Psoas muscle (tissue), 7 donors: ENCODE measurements at regions not wholly inside any gene's neighbourhood (a gene's known extent, or its start where the extent isn't known, plus 50 kb on each side); places are given as distances from the start of the nearest gene placed in this dataset.

ENCODE experiments used
- ATAC-seq, 4 donors: fragments of 200-7000 bp; cut with Tn5 transposase; one replicate each; pipeline ENCODE4 v1.9.1; 2020; ENCODE audit warnings: moderate library complexity in 3 of 4, mild to moderate bottlenecking in 2 of 4
- DNase-seq, 2 donors: peaks; one replicate each; pipeline ENCODE4 v3.0.0-alpha.2; 2020
- H3K27ac ChIP-seq: fragments of 200-600 bp; one replicate; pipeline ENCODE4 v1.8.0; 2022
- H3K27me3 ChIP-seq, 3 donors: fragments of 200-600 bp in 1 of 3; one replicate each; pipeline versions ENCODE4 v1.6.1 to v1.8.0; 2013 to 2022; ENCODE audit warnings: low read length in 2 of 3, mild to moderate bottlenecking in 2 of 3, moderate library complexity in 1 of 3; ENCODE audit not compliant: insufficient read depth in 3 of 3
- H3K36me3 ChIP-seq, 2 donors: fragments of 200-600 bp in 1 of 2; one replicate each; pipeline versions ENCODE4 v1.6.1 to v1.8.0; 2013 to 2022; ENCODE audit warnings: low read depth in 1 of 2, mild to moderate bottlenecking in 1 of 2, moderate library complexity in 1 of 2; ENCODE audit not compliant: insufficient read depth in 1 of 2
- H3K4me1 ChIP-seq: fragments of 200-600 bp; one replicate; pipeline ENCODE4 v1.8.0; 2022
- H3K4me3 ChIP-seq: fragments of 200-600 bp; one replicate; pipeline ENCODE4 v1.8.0; 2022; ENCODE audit warnings: mild to moderate bottlenecking
- H3K9me3 ChIP-seq: fragments of 200-600 bp; one replicate; pipeline ENCODE4 v1.8.0; 2022
- WGBS, 3 donors: extraction: QIAGEN DNeasy Blood & Tissue Kit; methylation state at CpG; one replicate each; pipeline versions ENCODE4 v1.1.6 to v1.1.7; 2013; 5-methylcytosine and 5-hydroxymethylcytosine counted together
- intact Hi-C, 2 donors: fragments of 100-400 bp; cut with DNase I; formaldehyde crosslinking; loops; one replicate each; pipeline versions ENCODE4 v1.11.0 to v1.14.2; 2022
- TF ChIP-seq, protein P1 (sequence below): fragments of 200-600 bp; IDR thresholded peaks from one replicate; pipeline ENCODE4 v1.8.0; 2022; ENCODE audit warnings: antibody characterized with exemption
- donor health status: healthy with polysubstance abuse.
- donor health status: DM: no; HTN: no; CAD: no; lungs with moderate emphysema.
- donor health status: Bipolar disorder and iron deficiency.
- donor health status: healthy.
- donor health status: DM: yes; HTN: yes; CAD: no.
- donor health status: DM: no; HTN: no; CAD: no.
- donor health status: DM: yes; HTN: yes; CAD: no.

DNA sequence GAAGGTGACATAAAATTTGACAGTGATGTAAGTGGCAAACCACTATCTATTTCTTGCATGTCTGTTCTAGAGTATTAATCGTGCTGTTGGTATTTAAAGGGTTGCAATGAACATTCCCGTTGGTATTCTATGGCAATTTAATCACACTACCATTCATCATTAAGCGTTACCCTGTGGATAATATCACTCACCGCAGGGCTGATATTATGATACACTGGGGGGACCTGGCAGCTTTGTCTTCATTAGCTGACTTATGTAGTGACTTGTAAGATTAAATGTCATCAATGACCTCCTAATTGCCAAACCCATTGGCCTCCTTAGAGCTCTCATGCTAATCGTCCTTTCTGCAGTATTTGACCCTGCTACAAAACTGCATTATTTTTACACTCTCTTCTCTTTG, 624.5 kb upstream of the VSTM2A start:
- DNase-seq (no peak), ATAC-seq (no peak)
- Histone ChIP-seq H3K36me3 (no peaks in the 10 kb centered on the region), H3K27ac (no peak overlapping the region), H3K9me3 (no peaks in the 10 kb centered on the region), H3K27me3 (no peaks in the 10 kb centered on the region), H3K4me3 (no peak overlapping the region), H3K4me1 (no peaks in the 10 kb centered on the region)
- intact Hi-C loops, result no loop called here
- TF ChIP-seq, protein P1, sequence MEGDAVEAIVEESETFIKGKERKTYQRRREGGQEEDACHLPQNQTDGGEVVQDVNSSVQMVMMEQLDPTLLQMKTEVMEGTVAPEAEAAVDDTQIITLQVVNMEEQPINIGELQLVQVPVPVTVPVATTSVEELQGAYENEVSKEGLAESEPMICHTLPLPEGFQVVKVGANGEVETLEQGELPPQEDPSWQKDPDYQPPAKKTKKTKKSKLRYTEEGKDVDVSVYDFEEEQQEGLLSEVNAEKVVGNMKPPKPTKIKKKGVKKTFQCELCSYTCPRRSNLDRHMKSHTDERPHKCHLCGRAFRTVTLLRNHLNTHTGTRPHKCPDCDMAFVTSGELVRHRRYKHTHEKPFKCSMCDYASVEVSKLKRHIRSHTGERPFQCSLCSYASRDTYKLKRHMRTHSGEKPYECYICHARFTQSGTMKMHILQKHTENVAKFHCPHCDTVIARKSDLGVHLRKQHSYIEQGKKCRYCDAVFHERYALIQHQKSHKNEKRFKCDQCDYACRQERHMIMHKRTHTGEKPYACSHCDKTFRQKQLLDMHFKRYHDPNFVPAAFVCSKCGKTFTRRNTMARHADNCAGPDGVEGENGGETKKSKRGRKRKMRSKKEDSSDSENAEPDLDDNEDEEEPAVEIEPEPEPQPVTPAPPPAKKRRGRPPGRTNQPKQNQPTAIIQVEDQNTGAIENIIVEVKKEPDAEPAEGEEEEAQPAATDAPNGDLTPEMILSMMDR, result no peak
- 72 to 73% (median 73%) methylated on average over 5 of the region's 5 CpGs for WGBS, 3 donors

DNA sequence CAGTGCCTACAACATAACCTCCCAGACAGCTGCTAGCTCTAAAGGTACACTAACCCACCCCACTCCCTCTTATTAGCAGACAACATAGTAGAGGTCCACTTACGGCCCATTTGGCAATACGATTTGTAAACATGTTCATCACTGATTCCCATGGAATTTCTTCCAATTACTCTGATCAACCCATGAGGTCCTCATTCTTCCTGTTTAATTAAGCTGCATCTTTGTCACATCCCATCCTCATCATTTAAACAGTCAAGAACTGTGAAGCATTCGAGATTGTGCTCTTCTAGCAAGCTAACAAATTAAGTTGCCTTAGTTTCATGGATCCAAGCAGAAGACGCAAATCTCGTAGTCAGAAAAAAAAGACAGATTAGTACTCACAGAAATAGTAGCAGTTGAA, 622.2 kb upstream of the VSTM2A start:
- H3K9me3 ChIP-seq, result no peaks in the 10 kb centered on the region
- intact Hi-C loops, result no loop called here
- WGBS, 3 donors, result 27 to 58% (median 33%) methylated on average over 5 of the region's 5 CpGs
- DNase-seq (no peak), ATAC-seq (no peak)
- no peaks in the 10 kb centered on the region for H3K4me1 ChIP-seq
- TF ChIP-seq, protein P1, result no peak
- H3K27me3 ChIP-seq, result no peaks in the 10 kb centered on the region
- no peak overlapping the region for H3K4me3 ChIP-seq
- no peak overlapping the region for H3K27ac ChIP-seq
- no peaks in the 10 kb centered on the region for H3K36me3 ChIP-seq

DNA sequence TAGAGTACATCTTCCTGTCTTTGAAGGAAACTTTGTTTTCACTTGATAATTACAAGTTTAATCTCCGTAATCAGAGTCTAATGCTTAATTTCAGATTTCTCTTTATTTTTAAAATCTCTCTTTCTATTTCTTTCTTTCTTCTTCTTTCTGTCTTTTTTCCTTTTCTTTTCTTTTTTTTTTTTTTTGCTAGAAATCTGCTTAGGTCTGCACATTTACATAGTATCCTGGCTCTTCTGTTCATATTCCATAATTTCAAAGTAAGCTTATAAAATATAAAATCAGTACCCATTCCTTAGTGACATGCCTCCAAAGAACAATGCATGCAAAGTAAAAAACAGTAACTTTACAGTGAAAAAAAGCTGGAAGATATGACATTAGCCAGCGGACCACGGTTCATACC, 601.7 kb upstream of the VSTM2A start:
- H3K4me1 ChIP-seq, result no peaks in the 10 kb centered on the region

DNA sequence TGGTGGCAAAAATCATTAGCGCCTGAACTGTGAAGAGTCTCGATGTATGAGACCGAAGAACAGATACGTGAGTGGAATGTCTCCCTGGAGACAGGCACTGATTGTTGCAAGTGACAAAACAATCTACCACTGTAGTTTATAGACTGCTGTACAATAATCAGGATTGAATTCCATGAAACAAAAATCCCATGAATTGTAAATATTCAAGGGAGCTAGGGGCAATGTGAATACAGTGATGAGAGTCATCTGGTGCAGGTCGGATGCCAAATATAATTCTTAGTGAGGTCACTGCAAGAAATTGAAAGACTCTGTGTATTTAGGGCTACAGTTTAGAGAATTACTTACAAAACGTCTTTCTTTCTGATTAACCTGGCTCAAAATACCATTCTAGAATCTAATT, 594.4 kb upstream of the VSTM2A start:
- no peaks in the 10 kb centered on the region for H3K4me1 ChIP-seq
- TF ChIP-seq, protein P1, result no peak
- ATAC-seq (no peak), DNase-seq (no peak)
- H3K27ac ChIP-seq, result no peak overlapping the region
- no peaks in the 10 kb centered on the region for H3K27me3 ChIP-seq
- no peak overlapping the region for H3K4me3 ChIP-seq
- H3K9me3 ChIP-seq, result no peaks in the 10 kb centered on the region
- no peaks in the 10 kb centered on the region for H3K36me3 ChIP-seq
- WGBS, 3 donors, result 28 to 31% (median 29%) methylated on average over 6 of the region's 6 CpGs
- intact Hi-C loops, result no loop called here

More for the DNA sequence above, 601.7 kb upstream of the VSTM2A start:
- Histone ChIP-seq H3K27me3 (no peaks in the 10 kb centered on the region), H3K9me3 (no peaks in the 10 kb centered on the region), H3K36me3 (no peaks in the 10 kb centered on the region), H3K4me3 (no peak overlapping the region), H3K27ac (no peak overlapping the region)
- WGBS, 3 donors, result 92 to 96% (median 95%) methylated on average over 3 of the region's 3 CpGs
- TF ChIP-seq, protein P1, result no peak
- ATAC-seq, result no peak
- DNase-seq, result no peak
- intact Hi-C loops, result no loop called here

DNA sequence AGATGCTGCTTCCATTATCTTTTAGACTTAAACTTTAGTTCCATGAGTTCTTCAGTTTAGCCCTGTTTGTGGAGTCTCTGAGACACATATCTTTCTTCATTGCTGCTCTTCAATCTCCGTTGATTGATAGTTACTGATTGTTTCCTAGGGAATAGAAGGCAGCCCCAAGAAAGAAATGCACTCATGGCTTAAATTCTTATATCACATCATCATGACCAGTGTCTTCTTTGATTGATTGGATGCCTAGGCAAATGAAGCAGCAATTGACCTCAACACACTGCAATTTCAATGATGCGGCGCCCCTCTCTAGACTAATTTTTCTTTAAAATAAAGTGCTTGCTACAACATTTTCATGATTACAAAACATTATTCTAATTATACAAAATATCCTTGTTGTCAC, 576.5 kb upstream of the VSTM2A start:
- TF ChIP-seq, protein P1, result no peak
- DNase-seq, result no peak
- ATAC-seq, result no peak
- Histone ChIP-seq H3K27ac (no peak overlapping the region), H3K4me1 (no peaks in the 10 kb centered on the region), H3K36me3 (no peaks in the 10 kb centered on the region), H3K9me3 (no peaks in the 10 kb centered on the region), H3K4me3 (no peak overlapping the region), H3K27me3 (no peaks in the 10 kb centered on the region)
- WGBS, 3 donors, result 90 to 96% (median 92%) methylated on average over 3 of the region's 3 CpGs
- intact Hi-C loops, result no loop called here
